Glomerular endothelial cell (primary cell): ENCODE measurements at regions not wholly inside any gene's neighbourhood (a gene's known extent, or its start where the extent isn't known, plus 50 kb on each side); places are given as distances from the start of the nearest gene placed in this dataset.
"Not testable (repeated sequence)": the region's sequence is repeated elsewhere in the genome, so short reads cannot be mapped to it uniquely, and the experiment has no call there.

ENCODE experiments used
- DNase-seq: peaks from one replicate; pipeline ENCODE4 v3.0.0-alpha.2; 2011; ENCODE audit warnings: low read depth, low spot score; ENCODE audit errors: extremely low read depth

DNA sequence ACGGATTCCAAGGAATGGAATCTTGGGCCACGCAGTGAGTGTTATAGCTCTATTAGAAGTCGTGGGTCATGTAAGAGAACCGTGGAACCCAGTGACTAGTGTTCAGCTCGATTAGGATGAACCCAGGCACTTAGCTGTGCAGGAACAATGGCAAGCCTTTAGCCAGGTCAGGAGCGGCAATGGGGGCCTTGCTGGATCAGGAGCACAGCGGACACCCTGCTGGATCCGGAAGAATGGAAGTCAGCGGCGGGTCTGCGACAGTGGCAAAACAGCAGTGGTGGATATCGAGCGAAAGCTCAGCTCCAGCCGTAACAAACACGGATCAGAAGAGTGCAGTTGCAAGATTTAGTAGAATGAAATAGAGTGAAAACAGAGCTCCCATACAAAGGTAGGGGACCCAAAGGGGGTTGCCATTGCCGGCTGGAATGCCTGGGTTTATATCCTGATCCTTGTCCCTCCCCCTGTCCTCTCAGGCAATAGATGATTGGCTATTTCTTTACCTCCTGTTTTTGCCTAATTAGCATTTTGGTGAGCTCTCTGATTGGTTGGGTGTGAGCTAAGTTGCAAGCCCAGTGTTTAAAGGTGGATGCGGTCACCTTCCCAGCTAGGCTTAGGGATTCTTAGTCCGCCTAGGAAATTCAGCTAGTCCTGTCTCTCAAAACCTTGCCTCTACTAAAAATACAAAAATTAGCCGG, 618.3 kb upstream of the CBLB start:
- not testable (repeated sequence) for DNase-seq

DNA sequence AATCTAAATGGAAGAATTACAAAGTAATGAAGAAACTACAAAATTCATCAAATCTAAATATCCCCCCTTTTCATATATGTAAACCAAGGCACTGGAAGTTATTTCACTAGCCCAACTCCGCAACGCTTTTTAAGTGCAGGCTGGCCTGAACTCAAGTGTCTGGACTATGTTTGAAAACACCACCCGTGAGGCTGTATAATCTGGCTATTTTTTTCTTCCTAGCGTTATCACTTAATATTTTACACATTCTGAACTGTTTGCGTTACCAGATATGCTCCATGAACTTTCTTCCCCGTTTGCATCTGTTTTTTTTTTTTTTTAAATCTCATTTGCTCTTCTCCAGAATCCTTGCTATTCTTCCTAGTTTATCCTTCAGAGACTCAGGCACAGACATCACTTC, 619.5 kb upstream of the CBLB start:
- no peak for DNase-seq

DNA sequence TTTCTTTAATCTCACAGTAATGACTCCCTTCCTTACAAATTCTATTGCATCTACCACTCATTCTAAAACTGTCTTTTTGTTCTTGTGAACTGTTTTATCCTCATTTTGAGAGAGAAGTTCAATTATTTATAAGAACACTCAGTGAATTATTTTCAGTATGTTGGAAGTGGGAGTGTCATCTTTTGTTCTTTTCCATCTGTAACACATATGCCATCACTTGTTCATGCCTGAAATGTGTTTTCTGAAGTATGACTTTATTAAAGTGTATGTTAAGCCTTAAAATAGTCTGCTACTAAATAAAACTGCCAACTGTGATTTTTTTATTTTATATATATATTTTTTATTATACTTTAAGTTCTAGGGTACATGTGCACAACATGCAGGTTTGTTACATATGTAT, 623.0 kb upstream of the CBLB start:
- no peak for DNase-seq

DNA sequence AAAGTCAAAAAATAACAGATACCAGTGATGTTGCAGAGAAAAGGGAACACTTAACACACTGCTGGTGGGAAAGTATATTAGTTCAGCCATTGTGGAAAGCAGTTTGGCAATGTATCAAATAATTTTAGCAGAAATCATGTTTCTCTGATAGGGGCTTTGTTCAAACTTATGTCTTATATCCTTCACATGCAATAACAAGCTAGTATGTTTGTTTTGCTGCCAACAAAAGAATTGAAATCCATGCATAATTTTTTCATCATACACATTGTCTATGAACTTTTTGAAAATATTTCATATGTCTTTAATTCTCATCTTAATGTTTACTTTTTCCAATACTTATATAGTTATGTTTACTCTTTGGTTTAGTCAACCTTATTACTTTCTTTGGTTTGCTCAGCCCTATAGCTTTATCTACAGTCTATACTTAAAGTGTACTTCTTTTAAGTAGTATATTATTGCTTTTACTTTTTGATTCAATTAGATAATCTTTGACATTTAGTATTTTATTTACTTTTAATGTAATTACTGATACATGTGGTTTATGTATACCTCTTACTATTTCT, 639.6 kb upstream of the CBLB start:
- DNase-seq: no peak

DNA sequence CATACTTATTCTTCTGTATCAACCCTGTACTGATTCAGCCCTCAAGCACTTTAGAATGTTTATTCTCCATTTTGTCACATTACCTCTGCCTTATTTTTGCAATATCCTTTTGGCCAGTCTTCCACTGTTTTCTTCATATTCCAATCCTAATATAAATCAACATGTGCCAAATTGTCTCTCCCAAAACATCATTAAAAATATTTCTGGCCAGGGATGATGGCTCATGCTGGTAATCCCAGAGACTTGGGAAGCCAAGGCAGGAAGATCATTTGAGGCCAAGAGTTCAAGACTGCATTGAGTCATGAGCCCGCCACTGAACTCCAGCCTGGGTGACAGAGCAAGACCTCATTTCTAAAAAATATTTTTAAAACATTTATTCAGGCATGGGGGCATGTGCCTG, 641.4 kb upstream of the CBLB start:
- DNase-seq: no peak

DNA sequence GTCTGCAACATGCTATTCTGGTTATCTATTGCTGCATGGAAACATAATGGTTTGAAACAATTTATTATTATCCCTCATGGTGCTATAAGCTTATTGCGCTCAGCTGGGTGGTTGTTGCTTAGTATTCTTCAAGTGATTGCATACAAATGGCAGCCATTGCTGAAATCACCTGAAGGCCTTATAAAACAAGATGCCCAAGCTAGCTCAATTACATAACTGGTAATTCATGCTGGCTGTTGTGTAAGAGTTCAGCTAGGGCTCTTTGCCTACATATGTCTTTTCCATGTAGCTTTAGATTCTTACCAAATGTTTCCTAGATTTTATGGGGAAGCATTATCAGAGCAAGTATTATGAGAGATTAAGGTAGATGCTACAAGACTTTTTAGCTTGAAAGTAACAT, 644.0 kb upstream of the CBLB start:
- no peak for DNase-seq

DNA sequence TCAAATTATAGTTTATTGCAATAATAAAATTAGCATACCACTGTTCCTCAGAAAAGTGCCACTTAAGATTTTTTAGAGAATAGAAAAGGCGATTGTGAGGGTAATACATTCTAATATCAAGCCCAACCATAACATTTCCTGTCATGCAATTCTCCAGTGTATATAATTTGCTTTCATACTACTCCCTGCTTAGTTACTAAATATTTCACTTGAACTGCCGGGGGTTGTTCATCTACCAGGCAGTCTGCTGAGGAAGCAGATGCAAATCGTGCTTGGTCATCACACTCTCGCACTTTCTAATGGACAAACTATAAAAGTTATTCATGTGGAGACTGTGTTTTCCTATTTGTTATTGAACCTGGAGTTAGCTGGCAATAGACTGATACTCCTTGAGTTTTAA, 645.6 kb upstream of the CBLB start:
- DNase-seq: no peak

DNA sequence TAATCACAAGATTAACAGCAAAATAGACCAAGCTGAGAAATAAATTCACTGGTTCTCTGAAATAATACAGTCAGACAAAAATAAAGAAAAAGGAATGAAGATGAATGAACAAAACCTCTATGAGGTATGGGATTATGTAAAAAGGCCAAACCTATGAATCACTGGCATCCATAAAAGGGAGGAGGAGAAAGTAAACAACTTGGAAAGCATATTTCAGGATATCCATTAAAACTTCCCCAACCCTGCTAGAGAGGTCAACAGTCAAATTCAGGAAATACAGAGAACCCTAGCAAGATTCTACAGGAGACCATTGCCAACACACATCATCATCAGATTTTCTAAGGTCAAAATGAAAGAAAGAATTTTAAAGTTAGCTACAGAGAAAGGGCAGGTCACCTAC, 649.7 kb upstream of the CBLB start:
- DNase-seq: no peak

DNA sequence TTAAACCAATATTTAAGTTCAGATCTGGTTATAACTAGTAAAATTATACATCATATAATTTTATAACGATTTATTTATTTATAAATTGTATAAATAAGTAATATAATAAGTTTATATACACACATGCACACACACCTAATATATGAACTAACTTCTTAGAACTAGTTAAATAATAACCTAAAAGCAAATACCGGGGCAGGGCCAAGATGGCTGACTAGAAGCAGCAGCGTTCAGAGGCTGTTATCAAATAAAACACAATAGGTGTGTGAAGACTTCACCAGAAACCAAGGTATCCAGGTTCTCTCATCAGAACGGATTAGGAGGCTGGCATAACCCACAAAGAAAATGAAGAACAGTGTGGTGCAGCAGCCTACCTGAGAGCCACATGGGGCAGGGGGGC, 653.6 kb upstream of the CBLB start:
- DNase-seq: no peak

DNA sequence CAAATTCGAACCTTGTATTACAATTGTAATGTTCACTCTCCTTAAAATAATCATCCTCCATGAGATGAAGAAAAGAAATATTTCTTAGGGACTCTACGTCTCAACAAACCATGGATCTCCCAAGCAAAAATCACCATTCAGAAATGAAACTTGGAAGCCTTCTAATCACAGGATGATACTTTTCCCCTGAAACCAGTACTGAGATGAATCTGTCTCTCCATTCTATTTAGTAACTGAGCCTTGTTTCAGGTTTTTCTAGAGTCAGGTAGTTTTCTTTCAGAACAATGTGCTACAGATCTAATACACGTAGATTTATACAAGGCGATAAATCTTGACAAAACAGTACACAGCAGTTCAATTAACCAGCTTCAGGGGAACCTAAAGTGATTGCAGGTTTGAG, 660.1 kb upstream of the CBLB start:
- DNase-seq: no peak

DNA sequence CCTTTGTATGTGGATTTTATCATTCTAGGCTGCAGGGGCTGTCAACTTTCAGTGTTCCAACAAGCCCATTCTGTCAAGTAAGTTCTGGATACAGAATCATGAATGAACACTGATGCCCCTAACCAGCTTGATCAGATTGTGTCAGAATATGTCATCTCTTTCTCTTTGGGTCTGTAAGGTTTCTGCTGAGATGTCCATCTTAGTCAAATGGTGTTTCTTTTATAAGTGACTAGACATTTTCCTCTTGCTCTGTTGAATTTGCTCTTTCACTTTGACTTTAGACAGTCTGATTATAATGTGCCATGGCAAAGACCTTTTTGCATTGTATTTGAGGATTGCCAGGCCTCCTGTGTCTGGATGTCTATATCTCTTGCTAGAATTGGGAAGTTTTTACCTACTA, 660.9 kb upstream of the CBLB start:
- DNase-seq: no peak

DNA sequence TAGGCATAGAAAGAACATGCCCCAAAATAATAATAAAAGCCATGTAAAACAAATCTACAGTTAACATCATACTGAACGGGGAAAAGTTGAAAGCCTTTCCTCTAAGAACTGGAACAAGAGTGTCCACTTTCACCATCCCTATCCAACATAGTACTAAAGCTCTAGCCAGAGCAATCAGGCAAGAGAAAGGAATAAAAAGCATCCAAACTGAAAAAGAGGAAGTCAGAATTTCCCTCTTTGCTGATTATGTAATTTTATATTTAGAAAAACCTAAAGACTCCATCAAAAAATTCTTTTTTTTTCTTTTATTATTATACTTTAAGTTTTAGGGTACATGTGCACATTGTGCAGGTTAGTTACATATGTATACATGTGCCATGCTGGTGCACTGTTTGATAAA, 661.6 kb upstream of the CBLB start:
- DNase-seq: no peak

DNA sequence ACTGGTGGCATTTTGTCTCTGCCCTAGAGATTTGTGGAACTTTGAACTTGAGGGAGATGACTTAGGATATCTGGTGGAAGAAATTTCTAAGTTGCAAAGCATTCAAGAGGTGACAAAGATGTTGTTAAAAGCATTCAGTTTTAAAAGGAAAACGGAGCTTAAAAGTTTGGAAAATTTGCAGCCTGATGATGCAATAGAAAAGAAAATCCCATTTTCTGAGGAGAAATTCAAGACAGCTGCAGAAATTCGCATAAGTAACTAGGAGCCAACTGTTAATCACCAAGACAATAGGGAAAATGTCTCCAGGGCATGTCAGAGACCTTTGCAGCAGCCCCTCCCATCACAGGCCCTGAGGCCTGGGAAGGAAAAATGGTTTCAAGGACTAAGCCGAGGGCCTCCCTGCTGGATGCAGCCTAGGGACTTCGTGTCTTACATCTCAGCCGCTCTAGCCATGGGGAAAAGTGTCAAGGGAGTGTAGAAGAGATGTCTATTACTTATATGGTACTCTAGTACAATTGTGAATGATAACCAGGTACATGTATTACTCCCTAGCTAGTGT, 663.0 kb upstream of the CBLB start:
- not testable (repeated sequence) for DNase-seq

DNA sequence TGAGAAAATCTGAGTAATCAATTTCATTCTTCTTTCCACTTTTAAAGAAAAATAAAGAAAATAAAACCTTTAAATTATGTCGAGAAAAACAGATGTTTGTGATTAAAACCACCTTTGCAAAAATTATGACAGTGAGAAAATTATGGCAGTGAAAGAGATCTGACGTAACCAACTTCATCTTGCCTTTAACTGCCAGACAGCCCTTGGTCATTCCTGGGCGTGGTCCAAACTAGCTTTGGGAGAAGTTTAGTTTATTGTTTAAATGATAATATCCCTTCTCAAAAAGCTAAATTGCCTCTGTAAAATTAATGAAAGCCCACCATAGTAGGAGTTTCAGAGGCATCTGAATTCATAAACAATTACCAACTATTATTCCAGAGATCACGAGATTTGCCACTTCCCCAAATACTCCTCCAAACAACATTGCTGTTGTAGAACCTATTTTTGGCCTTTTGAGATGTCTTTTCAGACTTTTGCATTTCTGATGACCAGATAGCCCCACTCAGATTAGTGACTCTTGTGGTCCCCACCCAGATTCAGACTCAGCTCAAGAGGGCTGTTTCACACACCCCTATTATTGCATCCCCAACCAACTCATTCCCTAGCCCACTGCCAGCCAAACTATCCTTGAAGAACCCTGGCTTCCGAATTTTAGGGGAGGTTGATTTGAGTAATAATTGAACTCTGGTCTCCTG, 664.4 kb upstream of the CBLB start:
- DNase-seq: no peak

DNA sequence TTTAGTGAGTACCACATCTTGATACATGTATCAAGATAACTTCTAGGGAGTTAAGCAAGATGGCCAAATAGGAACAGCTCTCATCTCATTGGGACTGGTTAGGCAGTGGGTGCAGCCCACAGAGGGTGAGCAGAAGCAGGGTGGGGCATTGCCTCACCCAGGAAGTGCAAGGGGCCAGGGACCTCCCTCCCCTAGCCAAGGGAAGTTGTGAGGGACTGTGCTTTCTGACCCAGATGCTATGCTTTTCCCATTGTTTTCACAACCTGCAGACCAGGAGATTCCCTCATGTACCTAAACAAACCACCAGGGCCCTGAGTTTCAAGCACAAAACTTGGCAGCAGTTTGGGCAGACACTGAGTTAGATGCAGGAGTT, 665.0 kb upstream of the CBLB start:
- DNase-seq: no peak

DNA sequence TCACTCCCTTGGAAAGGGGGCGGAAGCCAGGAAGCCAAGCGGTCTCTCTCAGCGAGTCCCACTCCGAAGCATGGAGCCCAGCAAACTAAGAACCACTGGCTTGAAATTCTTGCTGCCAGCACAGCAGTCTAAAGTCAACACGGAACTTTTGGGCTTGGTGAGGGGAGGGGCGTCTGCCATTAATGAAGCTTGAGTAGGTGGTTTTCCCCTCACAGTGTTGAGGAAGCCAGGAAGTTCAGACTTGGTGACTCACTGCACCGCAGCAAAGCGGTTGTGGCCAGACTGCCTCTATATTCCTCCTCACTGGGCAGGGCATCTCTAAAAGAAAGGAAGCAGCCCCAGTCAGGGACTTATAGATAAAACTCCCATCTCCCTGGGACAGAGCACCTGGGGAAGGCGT, 665.4 kb upstream of the CBLB start:
- DNase-seq: no peak

DNA sequence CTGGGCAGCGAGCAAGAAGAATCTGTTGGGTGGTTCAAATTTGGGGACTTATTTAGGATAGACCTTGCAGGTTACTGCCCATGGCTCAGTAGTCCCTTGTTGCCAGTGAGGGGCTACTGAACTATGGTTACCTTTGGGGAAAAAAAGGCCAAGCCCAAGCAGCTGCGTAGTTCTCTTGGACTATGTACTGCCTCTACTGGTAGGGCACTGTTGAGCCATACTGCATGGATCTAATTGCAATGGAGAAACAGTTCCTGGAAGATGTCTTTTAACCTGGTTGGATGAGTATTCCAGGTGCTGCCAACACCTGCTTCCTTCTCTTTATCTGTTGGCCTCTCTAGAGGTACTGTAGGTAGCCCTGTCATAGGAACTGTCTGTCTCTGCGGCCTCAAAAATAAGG, 671.9 kb upstream of the CBLB start:
- no peak for DNase-seq

DNA sequence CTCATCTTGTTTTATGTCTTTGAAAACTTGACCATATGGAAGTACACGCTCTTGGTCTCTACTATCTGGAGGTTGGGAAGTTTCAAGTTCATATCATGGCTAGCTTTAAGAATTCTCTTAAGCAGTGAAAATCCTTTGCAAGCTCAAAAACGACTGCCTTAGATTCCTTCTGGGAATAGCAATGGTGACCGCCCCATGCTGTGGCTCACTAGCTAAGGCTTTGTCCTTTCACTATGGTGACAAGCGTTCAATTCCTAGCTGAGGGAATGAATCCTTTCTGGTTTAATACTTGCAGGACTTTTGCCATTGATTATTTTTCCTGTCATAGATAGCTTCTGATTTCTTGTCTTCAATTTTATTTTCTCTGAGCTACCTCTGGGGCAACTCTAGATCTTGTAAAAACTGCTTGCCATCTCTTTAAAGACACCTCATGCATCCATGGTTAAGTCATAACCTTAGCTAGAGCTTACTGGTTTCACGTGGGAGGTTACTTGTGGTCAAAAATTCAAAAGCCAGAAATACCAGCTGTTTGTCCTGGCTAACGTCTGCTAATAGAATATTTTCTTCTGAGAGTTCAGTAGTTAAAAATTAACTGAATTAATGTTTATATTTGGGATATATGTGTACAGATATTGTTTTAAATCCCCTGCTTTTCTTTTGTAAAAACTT, 673.4 kb upstream of the CBLB start:
- no peak for DNase-seq

DNA sequence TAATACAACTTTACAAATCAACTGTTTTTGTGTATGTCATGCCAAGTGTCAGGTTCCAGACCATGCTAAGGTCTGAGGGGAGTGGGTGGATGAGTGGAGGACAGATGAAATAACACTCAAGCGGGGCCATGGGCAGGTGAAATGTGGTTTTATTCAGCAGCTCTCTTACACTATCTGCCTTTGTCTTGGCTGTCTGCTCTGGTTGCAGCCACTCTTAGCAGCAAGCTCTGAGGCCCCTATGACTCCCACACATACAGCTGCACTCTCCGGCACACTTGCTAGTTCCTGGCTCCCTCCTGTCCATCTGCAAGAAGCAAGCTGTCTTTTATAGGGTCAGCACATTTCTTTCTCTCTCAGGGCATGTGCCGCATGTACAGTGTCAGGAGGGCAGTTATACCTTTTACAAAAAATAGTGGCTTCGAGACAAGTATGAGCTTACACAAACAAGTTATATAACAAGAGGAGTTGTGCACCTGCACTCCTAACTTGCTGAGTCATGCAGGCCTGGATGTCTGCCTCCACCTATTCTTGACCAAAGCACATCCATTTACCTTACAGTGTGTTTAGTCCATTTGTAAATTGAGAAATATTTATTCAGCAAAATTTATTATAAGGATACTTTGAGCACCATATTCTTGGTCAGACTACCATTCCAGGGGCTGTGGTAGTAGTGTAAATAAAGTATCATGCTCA, 683.7 kb upstream of the CBLB start:
- DNase-seq: no peak

DNA sequence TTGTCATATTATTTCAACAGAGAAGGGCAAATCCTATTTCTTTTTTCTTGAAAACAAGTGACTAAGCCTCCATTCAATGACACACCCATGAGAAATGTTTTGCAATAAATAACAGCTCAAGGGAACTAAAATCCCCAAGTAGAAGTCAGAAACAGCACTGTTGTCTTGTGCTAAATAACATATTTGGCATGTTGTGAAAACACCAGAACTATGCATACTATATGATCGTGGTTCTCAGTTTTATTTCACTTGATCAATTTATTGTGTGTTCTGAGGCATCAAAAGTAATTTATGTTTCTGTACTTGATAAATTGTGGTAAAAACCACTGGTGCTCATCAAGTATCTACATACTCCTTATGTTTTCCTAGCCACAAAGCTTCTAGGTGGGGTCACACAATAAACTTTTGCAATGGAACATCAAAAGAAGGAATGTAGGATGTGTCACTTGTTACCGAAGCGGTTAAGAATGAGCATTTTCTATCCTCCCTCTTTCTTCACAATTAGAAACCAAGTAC, 691.7 kb upstream of the CBLB start:
- no peak for DNase-seq

DNA sequence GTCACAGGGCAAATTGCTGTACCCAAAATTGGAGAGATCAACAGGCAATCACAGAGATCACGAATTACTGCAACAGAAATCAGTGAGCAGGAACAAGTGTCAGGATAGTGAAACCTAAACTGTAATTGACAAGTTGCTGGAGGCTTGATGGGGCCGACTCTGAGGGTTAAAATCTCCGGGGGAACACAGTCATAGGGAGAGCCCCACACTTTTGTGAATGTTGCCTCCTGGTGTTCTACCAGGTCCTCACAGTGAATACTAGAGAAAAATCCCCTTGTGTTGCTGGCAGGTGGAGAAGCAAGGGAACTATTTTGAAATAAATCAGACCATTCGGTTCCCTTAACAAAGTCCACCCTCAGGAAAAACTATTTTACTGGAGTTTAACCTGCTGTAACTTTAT, 697.5 kb upstream of the CBLB start:
- no peak for DNase-seq
